Uterus (tissue), 3 donors: ENCODE measurements at regions not wholly inside any gene's neighbourhood (a gene's known extent, or its start where the extent isn't known, plus 50 kb on each side); places are given as distances from the start of the nearest gene placed in this dataset.

Source experiments
- DNase-seq, 2 donors: peaks; one replicate each; pipeline ENCODE4 v3.0.0-alpha.2; 2019 to 2020
- H3K27ac ChIP-seq, 2 donors: fragments of 200-600 bp; sonication (generic); 1 replicate in 1 of 2; 2 replicates in 1 of 2; pipeline ENCODE4 v1.5.1; 2016 to 2018
- H3K27me3 ChIP-seq, 2 donors: fragments of 200-600 bp; sonication (generic); one replicate each; pipeline ENCODE4 v1.5.1; 2018 to 2019; ENCODE audit warnings: control low read depth in 1 of 2
- H3K36me3 ChIP-seq, 2 donors: fragments of 200-600 bp; sonication (generic); one replicate each; pipeline ENCODE4 v1.5.1; 2019; ENCODE audit warnings: control low read depth in 1 of 2
- H3K4me1 ChIP-seq, 2 donors: fragments of 200-600 bp; sonication (generic); one replicate each; pipeline ENCODE4 v1.5.1; 2018 to 2019; ENCODE audit warnings: control low read depth in 1 of 2
- H3K4me3 ChIP-seq, 2 donors: fragments of 200-600 bp; sonication (generic); 1 replicate in 1 of 2; 2 replicates in 1 of 2; pipeline ENCODE4 v1.5.1; 2018 to 2019; ENCODE audit warnings: mild to moderate bottlenecking in 1 of 2
- H3K9me3 ChIP-seq, 2 donors: fragments of 200-600 bp; sonication (generic); one replicate each; pipeline ENCODE4 v1.5.1; 2019; ENCODE audit warnings: control low read depth in 1 of 2
- POLR2A ChIP-seq, 2 donors: fragments of 450-650 bp; IDR thresholded peaks; one replicate each; pipeline ENCODE4 v1.6.1; 2016; ENCODE audit warnings: antibody characterized with exemption in 2 of 2, mild to moderate bottlenecking in 1 of 2, moderate library complexity in 1 of 2
- intact Hi-C: fragments of 100-400 bp; cut with DNase I; formaldehyde crosslinking; loops from one replicate; pipeline ENCODE4 v1.15.1; 2023; ENCODE audit warnings: low total_unique reads
- TF ChIP-seq, protein P1 (sequence below), 4 experiments: fragments of 200-600 bp in 2 of 4; fragments of 450-650 bp in 2 of 4; sonication (generic) in 2 of 4; IDR thresholded peaks; one replicate each; pipeline ENCODE4 v1.5.1; 2016 to 2019; ENCODE audit warnings: antibody characterized with exemption in 4 of 4, mild to moderate bottlenecking in 2 of 4, moderate library complexity in 1 of 4
- donor health status: DM: yes; HTN: yes; CAD: no.

DNA sequence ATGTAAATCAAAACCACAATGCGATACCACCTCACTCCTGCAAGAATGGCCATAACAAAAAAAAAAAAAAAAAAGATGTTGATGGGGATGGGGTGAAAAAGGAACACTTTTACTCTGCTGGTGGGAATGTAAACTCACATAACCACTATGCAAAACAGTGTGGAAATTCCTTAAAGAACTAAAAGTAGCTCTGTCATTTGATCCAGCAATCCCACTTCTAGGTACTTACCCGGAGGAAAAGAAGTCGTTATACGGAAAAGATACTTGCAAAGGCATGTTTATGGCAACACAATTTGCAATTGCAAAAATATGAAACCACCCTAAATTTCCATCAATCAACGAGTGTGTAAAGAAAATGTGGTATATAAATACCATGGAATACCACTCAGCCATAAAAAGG, 205.0 kb downstream of the TENT4A start:
- Histone ChIP-seq H3K27ac (no peak overlapping the region), H3K4me1 (no peaks in the 10 kb centered on the region), H3K27me3 (no peaks in the 10 kb centered on the region), H3K4me3 (no peak overlapping the region), H3K36me3 (no peaks in the 10 kb centered on the region), H3K9me3 (no peaks in the 10 kb centered on the region)
- no peak for TF ChIP-seq POLR2A (IDR thresholded peaks at IDR 0.05)
- TF ChIP-seq, protein P1, sequence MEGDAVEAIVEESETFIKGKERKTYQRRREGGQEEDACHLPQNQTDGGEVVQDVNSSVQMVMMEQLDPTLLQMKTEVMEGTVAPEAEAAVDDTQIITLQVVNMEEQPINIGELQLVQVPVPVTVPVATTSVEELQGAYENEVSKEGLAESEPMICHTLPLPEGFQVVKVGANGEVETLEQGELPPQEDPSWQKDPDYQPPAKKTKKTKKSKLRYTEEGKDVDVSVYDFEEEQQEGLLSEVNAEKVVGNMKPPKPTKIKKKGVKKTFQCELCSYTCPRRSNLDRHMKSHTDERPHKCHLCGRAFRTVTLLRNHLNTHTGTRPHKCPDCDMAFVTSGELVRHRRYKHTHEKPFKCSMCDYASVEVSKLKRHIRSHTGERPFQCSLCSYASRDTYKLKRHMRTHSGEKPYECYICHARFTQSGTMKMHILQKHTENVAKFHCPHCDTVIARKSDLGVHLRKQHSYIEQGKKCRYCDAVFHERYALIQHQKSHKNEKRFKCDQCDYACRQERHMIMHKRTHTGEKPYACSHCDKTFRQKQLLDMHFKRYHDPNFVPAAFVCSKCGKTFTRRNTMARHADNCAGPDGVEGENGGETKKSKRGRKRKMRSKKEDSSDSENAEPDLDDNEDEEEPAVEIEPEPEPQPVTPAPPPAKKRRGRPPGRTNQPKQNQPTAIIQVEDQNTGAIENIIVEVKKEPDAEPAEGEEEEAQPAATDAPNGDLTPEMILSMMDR (IDR thresholded peaks at IDR 0.05) = no peak
- no peak for DNase-seq
- intact Hi-C loops = no loop called here

DNA sequence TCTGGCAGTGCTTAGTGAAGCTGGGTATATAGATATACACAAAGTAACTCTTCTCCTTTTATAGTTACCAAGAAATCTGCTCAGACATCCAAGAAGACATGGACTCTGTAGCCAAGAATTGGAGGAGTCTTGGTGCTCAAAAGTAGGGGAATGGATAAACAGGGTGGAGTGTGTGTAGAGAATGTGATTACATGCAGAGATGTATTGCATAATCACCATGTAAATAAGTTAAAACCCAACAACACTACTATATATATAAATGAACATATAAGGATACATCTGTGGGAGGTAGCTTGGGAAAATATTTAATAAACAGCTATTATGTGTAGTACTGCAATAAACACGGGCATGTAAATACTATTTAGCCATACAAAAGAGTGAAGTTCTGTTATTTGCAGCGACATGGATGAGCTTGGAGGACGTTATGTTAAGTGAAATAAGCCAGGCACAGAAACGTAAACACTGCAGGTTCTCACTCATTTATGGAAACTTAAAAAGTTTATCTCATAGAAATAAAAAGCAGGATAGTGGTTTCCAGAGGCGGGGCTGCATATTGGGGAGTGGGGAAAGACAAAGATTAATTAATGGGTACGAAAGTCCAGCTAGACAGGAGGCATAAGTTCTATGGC, 207.5 kb downstream of the TENT4A start:
- intact Hi-C loops = no loop called here
- Histone ChIP-seq H3K9me3 (no peaks in the 10 kb centered on the region), H3K4me3 (no peak overlapping the region), H3K27ac (no peak overlapping the region), H3K27me3 (no peaks in the 10 kb centered on the region), H3K4me1 (no peaks in the 10 kb centered on the region), H3K36me3 (no peaks in the 10 kb centered on the region)
- TF ChIP-seq, protein P1 (IDR thresholded peaks at IDR 0.05) = no peak
- TF ChIP-seq POLR2A (IDR thresholded peaks at IDR 0.05) = no peak
- DNase-seq = no peak

DNA sequence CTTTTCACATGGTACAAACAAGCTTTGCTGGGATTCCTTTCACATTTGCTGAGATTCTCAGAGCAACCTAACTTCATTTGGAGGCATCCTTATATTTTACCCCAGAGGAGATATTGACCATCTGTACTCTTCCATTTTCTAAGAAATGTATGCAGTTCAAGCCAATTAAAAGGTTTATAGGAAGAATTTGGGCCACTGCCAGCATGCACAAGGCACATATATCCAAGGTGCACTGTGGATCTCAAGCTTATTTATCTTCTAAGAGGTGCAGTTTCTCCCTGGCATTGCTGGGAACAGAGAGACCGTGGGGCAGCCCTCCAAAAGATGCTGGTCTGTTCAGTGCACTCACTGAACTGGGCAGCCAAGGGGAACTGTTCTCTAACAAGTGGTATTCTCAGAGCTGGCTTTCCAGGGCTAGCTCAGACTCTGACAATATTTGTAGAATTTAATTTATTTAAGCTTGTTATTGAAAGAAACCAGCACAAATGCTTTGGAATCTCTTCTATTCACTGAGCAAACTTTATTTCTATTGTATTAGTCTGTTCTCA, 213.3 kb downstream of the TENT4A start:
- no peaks in the 10 kb centered on the region for H3K9me3 ChIP-seq
- DNase-seq = no peak
- no peak overlapping the region for H3K4me3 ChIP-seq
- intact Hi-C loops = no loop called here
- no peaks in the 10 kb centered on the region for H3K4me1 ChIP-seq
- no peaks in the 10 kb centered on the region for H3K36me3 ChIP-seq
- H3K27me3 ChIP-seq = no peaks in the 10 kb centered on the region
- H3K27ac ChIP-seq = no peak overlapping the region
- no peak for TF ChIP-seq POLR2A (IDR thresholded peaks at IDR 0.05)
- TF ChIP-seq, protein P1 (IDR thresholded peaks at IDR 0.05) = no peak

DNA sequence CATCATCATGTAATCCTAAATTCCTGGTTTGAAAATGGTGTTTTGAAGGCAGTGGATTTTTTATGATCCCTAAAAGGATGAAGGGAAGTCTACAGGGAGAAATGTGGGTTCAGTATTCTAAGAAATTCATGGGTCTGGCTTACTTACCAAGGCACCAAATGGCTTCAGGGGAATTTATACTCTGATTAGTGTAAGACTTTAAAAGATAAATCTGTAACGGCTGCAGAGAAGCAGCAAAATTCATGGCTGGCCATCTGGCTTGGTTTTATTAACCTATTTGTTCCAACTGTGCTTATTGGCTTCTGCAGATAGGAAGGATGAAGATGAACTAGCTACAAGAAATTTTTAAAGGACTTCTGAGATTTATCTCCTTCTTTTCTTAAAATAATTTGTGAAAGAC, 222.8 kb downstream of the TENT4A start:
- Histone ChIP-seq H3K27ac (no peak overlapping the region), H3K36me3 (no peaks in the 10 kb centered on the region)

DNA sequence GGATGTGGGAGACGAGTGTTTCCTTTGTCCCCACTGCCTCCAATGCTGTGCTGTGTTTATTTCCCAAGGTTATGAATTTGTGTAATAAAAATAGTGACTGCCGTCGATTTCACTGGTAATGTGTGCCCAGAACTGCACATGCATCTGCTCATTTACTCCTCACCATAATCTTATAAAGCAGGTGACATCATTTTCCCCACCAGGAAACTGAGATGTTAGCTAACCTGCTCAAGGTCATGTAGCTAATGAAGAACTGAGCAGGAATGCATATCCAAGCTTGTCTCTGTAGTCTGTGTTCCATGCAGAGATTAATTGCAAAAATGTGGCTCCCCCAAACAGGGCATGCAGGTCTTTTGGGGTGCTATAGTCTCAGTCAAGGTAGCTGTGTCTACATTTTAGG, 224.4 kb downstream of the TENT4A start:
- no peaks in the 10 kb centered on the region for H3K4me1 ChIP-seq
- H3K4me3 ChIP-seq = no peak overlapping the region
- intact Hi-C loops = no loop called here
- H3K36me3 ChIP-seq = no peaks in the 10 kb centered on the region
- H3K27ac ChIP-seq = no peak overlapping the region
- no peak for DNase-seq
- no peaks in the 10 kb centered on the region for H3K9me3 ChIP-seq
- TF ChIP-seq, protein P1 (IDR thresholded peaks at IDR 0.05) = no peak
- TF ChIP-seq POLR2A (IDR thresholded peaks at IDR 0.05) = no peak
- H3K27me3 ChIP-seq = no peaks in the 10 kb centered on the region

More for the DNA sequence above, 222.8 kb downstream of the TENT4A start:
- H3K4me1 ChIP-seq = no peaks in the 10 kb centered on the region
- no peak for DNase-seq
- TF ChIP-seq POLR2A (IDR thresholded peaks at IDR 0.05) = no peak
- TF ChIP-seq, protein P1 (IDR thresholded peaks at IDR 0.05) = no peak
- intact Hi-C loops = no loop called here
- no peak overlapping the region for H3K4me3 ChIP-seq
- no peaks in the 10 kb centered on the region for H3K9me3 ChIP-seq
- H3K27me3 ChIP-seq = no peaks in the 10 kb centered on the region
